GM18520 (cell line): ENCODE measurements at regions not wholly inside any gene's neighbourhood (a gene's known extent, or its start where the extent isn't known, plus 50 kb on each side); places are given as distances from the start of the nearest gene placed in this dataset.
"Not testable (repeated sequence)": the region's sequence is repeated elsewhere in the genome, so short reads cannot be mapped to it uniquely, and the experiment has no call there.

Experiments
- ATAC-seq: cut with Tn5 transposase; IDR thresholded peaks from one replicate; pipeline ENCODE4 v1.9.1; 2021; ENCODE audit not compliant: unreplicated experiment

- no peak for ATAC-seq
These were observed 112.5 kb upstream of the VWC2 start for GRCh38 chr7:49660976-49661375.

- ATAC-seq: not testable (repeated sequence)
These were observed 107.5 kb upstream of the VWC2 start for GRCh38 chr7:49665963-49666362.

DNA sequence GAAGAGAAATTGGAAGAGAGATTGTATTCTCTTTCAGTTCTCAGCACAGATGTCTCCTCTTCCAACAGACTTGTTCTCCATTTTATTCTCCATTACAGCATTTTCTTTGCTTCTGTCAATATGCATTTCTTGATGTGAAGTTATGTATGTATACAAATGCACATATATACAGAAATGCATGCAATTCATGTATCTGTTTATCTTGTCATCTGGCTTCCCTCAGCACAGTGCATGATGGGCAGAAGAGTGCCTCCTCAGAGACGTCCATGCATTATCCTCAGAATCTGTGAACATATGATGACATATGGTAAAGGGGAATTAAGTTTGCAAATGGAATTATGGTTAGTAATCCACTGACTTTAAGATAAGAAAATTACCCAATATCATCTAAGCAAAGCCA lies 106.7 kb upstream of the VWC2 start:
- ATAC-seq: no peak

DNA sequence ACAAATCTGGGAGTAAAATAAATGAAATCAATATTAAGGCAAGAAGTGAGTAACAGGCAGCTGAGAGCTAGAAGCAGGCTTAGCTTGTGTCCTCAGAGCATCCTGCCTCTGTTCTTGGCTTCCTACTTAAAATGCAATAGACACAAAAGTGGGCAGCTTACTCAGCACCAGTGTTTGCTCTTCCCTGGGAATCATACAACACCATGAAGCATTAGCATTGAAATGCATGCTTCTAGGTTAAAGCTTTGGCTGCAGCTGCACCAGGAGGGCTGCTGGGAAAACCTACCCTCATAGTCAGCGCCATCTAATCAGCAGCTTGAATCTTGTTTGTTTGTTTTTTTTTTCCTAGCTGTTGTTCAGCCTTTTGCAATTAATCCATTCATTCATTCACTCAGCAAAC lies 104.2 kb upstream of the VWC2 start:
- no peak for ATAC-seq

DNA sequence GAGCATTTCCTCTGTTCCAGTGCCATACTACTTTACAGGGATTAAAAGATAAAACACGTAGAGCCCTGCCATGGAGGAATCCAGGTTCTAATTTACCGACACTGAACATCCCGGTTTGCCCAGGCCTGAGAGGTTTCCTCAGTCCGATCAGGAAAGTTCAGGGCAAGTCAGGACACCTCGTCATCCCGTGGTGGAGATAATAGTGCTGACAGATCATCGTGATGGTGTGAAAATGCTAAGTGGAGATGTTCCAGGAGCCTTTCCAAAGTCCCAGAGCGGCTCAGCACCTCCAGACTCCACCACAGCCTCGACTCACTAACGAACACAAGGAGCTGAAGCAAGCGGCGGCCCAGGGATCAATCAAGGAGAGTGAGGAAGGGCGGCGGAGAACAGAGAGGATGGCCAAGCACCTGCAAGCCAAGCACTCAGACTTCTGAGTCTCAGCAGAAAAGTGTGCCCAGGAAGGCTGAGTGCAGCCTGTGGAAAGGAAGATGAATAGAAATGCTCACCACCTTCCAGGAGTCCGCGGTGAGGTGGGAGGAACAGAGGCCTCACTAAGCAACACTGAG lies 103.7 kb upstream of the VWC2 start:
- ATAC-seq: no peak

DNA sequence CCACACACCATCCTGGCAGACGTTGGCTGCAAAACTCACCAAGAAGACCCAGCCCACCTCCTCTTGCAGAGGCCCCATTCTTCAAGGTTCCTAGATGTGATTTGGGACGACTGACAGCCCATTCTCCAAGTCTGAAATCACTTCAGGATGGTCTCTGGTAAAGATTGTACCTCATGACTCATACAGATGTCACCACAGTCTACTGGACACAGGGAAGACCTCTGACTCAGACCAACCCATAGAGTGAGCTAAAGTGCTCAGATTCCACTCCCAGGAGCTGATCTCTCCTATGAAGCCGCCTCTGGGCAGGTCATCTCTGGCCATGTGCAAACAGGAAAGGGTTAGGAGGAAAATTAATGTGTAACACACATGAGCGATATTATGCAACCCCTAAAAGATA lies 102.4 kb upstream of the VWC2 start:
- no peak for ATAC-seq

- no peak for ATAC-seq
These were observed 80.9 kb upstream of the VWC2 start for GRCh38 chr7:49692516-49692915.

- ATAC-seq: no peak
These were observed 77.5 kb upstream of the VWC2 start for GRCh38 chr7:49695971-49696370.

DNA sequence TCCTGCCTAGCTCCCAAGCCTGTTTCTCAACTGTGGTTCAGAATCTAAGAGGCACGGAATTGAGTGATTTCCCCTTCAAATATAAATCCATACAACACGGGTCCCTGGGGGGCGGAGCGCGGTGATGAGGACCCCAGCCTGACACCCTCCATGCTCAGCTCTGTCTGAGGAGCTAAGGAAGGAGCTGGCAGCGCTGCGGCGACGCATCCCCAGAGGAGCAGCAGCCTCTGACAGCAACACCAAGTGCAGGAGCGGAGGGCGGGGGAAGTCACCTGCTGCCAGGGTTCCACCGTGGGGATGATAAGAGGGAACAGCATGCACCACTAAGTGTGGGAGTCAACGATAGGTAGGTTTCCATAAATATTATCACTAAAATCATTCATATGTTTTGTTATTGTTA lies 72.6 kb upstream of the VWC2 start:
- no peak for ATAC-seq

DNA sequence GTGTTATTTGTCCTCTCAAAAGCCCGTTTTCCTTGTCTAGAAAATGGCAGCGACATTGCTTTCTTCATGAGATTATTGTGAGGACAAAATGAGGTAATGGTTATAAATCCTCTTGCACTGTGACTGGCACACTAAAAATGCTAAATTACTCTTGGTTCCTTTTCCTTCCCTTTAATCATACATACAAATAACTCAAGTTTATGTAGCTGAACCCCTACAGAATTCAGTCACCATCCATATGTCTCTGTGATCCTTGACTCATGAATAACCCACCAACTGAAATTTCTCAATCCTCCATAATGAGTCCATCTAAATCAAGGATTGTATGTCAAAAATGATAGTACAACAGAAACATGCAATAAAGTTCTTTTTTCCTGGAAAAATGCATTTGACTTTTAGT lies 71.3 kb upstream of the VWC2 start:
- ATAC-seq: no peak

DNA sequence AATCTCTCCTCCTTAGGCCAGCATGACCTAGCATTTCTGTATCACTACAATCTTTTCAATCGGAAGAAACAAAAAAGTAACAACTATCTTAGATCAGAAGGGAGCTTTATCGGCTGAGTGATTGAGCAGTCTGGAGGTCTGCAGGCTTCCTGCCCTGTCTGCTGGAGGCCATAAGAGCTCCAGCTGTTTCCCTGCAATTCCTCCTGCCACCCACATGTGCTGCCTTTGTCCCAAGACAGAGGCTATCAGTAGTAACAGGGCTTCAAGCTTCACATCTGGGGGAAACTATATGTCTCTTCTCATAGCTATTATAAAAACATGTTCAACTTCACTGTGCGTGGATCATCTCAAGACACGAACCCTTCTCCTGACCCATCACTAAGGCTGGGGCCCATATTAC lies 70.1 kb upstream of the VWC2 start:
- no peak for ATAC-seq

GRCh38 chr7:49703881-49704280 lies 69.6 kb upstream of the VWC2 start:
- no peak for ATAC-seq

GRCh38 chr7:49706106-49706505 lies 67.3 kb upstream of the VWC2 start:
- ATAC-seq: no peak

GRCh38 chr7:49707891-49708290 lies 65.5 kb upstream of the VWC2 start:
- ATAC-seq: no peak

- no peak for ATAC-seq
These were observed 64.8 kb upstream of the VWC2 start for GRCh38 chr7:49708590-49708989.

- ATAC-seq: not testable (repeated sequence)
These were observed 62.2 kb upstream of the VWC2 start for GRCh38 chr7:49711072-49711723.

- no peak for ATAC-seq
These were observed 59.3 kb upstream of the VWC2 start for GRCh38 chr7:49714182-49714581.

DNA sequence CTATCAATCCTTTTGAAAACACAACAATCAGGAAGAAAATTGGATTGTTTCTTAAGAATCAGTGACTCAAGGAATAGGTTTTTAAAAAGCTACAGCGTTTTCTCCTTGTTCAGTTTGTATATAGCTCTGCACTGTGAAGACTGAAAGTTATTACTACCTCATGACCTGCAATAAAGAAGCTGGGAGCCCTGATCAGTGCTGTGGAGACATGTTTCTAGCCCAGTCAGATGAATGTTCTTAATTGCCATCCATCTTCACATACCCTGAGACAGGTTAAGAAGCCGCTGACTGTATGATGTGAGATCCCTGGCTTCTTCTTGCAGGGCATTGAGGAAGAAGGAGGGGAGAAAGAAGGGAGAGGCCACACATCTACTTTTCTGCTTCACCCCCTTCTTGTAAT lies 58.0 kb upstream of the VWC2 start:
- ATAC-seq: no peak

GRCh38 chr7:49717547-49717946 lies 55.9 kb upstream of the VWC2 start:
- no peak for ATAC-seq

DNA sequence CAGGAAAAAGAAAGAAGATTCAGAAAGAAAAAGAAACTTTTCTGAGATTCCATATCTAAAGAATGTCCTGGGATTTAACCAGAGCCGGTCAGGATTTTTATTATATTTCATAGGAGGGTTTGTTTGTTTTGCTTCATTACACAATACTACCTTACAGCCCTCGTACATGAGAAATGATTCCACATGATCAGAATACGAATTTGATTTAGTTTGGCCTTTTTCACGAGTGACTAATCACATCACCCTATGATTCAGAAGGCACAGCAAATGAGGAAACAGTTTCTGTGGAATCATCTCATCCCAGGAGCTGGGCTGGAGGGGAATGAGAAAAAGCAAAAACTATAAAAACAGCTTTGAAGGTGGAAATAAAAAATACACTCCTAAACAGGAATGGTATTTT lies 54.7 kb upstream of the VWC2 start:
- ATAC-seq: no peak

DNA sequence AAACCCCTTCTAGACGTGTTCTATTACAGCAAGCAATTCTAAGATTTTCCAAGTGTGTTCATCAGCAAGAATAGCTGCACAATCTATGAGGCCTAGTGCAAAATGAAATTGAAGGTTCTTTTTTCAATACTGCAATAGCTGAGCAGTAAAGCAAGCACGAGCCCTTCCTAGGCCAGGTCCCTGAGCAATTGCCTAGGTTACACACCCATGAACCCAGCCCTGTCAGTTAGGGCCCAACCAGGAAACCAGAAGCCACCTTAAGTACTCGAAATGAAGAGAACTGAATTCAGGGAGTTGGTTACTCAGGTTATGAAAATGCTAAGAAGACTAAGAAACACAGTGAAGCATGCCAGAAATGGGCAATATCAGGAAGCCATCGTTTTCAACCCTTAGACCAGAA lies 52.0 kb upstream of the VWC2 start:
- no peak for ATAC-seq
